Right kidney (tissue), 1 donor: ENCODE measurements at regions not wholly inside any gene's neighbourhood (a gene's known extent, or its start where the extent isn't known, plus 50 kb on each side); places are given as distances from the start of the nearest gene placed in this dataset.
"Not testable (repeated sequence)": the region's sequence is repeated elsewhere in the genome, so short reads cannot be mapped to it uniquely, and the experiment has no call there.

Experiments
- DNase-seq: peaks from one replicate; pipeline ENCODE4 v3.0.0-alpha.2; 2016

- no peak for DNase-seq
These were observed 570.6 kb downstream of the PCDH17 start for GRCh38 chr13:58202099-58202498.

GRCh38 chr13:58207501-58207900 lies 576.0 kb downstream of the PCDH17 start:
- DNase-seq = no peak

GRCh38 chr13:58235454-58235853 lies 603.9 kb downstream of the PCDH17 start:
- DNase-seq = no peak

GRCh38 chr13:58238972-58239773 lies 607.6 kb downstream of the PCDH17 start:
- DNase-seq = no peak

- no peak for DNase-seq
These were observed 608.3 kb downstream of the PCDH17 start for GRCh38 chr13:58239774-58240268.

- no peak for DNase-seq
These were observed 615.5 kb downstream of the PCDH17 start for GRCh38 chr13:58247080-58247479.

GRCh38 chr13:58254943-58255342 lies 623.4 kb downstream of the PCDH17 start:
- DNase-seq = no peak

GRCh38 chr13:58266271-58266670 lies 634.7 kb downstream of the PCDH17 start:
- no peak for DNase-seq

GRCh38 chr13:58298556-58299135 lies 667.1 kb downstream of the PCDH17 start:
- DNase-seq = no peak

- no peak for DNase-seq
These were observed 668.7 kb downstream of the PCDH17 start for GRCh38 chr13:58300224-58300623.

GRCh38 chr13:58300974-58301681 lies 669.6 kb downstream of the PCDH17 start:
- no peak for DNase-seq

GRCh38 chr13:58302349-58302748 lies 670.8 kb downstream of the PCDH17 start:
- DNase-seq = no peak

GRCh38 chr13:58306062-58306461 lies 674.5 kb downstream of the PCDH17 start:
- DNase-seq = no peak

- no peak for DNase-seq
These were observed 681.7 kb downstream of the PCDH17 start for GRCh38 chr13:58313219-58313618.

GRCh38 chr13:58318495-58319167 lies 687.1 kb downstream of the PCDH17 start:
- DNase-seq = no peak

- DNase-seq = no peak
These were observed 692.6 kb downstream of the PCDH17 start for GRCh38 chr13:58324161-58324560.

GRCh38 chr13:58329746-58330145 lies 698.2 kb downstream of the PCDH17 start:
- no peak for DNase-seq

GRCh38 chr13:58340895-58341294 lies 709.4 kb downstream of the PCDH17 start:
- DNase-seq = no peak

GRCh38 chr13:58341318-58341717 lies 709.8 kb downstream of the PCDH17 start:
- no peak for DNase-seq

- DNase-seq = no peak
These were observed 711.5 kb downstream of the PCDH17 start for GRCh38 chr13:58343076-58343475.

GRCh38 chr13:58352100-58352499 lies 720.6 kb downstream of the PCDH17 start:
- DNase-seq = not testable (repeated sequence)

- DNase-seq = no peak
These were observed 738.4 kb downstream of the PCDH17 start for GRCh38 chr13:58369936-58370335.

GRCh38 chr13:58376349-58376748 lies 744.8 kb downstream of the PCDH17 start:
- DNase-seq = no peak
